Transverse colon (tissue), 3 donors: ENCODE measurements at regions not wholly inside any gene's neighbourhood (a gene's known extent, or its start where the extent isn't known, plus 50 kb on each side); places are given as distances from the start of the nearest gene placed in this dataset.

Experiments
- EP300 ChIP-seq: sonication (generic); formaldehyde crosslinking; IDR thresholded peaks from one replicate; pipeline ENCODE4 v1.6.1; 2017; ENCODE audit warnings: antibody characterized with exemption, low read depth
- POLR2A ChIP-seq: fragments of 450-650 bp; IDR thresholded peaks from one replicate; pipeline ENCODE4 v1.6.1; 2016; ENCODE audit warnings: antibody characterized with exemption, mild to moderate bottlenecking, moderate library complexity
- TF ChIP-seq, protein P1 (sequence below), 5 experiments: fragments of 200-600 bp in 3 of 5; fragments of 450-650 bp in 2 of 5; sonication (generic) in 3 of 5; IDR thresholded peaks; 1 replicate in 2 of 5; 2 replicates in 3 of 5; pipeline ENCODE4 v1.5.1; 2016 to 2017; ENCODE audit warnings: antibody characterized with exemption in 5 of 5, inconsistent platforms in 3 of 5, mild to moderate bottlenecking in 2 of 5, moderate library complexity in 1 of 5

DNA sequence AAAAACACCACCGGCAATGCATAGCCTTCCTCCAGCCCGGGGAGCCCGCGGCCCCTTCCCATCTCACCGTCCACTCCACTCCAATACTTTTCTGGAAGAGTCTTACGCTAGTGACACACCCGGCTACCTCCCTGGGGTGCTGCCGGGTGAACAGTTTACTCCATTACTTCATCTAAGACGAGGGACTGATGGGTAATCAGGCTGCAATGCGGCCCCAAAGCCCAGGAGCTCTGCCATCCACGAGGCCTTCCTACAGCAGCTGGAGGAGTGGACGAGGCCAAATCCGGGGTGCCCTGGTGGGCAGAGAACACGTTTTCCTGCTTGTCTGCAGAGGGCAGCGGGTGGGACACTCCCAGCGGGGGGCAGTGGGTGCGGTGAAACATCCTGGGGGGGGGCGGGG is 356.2 kb upstream of the SHH start:
- TF ChIP-seq, protein P1, sequence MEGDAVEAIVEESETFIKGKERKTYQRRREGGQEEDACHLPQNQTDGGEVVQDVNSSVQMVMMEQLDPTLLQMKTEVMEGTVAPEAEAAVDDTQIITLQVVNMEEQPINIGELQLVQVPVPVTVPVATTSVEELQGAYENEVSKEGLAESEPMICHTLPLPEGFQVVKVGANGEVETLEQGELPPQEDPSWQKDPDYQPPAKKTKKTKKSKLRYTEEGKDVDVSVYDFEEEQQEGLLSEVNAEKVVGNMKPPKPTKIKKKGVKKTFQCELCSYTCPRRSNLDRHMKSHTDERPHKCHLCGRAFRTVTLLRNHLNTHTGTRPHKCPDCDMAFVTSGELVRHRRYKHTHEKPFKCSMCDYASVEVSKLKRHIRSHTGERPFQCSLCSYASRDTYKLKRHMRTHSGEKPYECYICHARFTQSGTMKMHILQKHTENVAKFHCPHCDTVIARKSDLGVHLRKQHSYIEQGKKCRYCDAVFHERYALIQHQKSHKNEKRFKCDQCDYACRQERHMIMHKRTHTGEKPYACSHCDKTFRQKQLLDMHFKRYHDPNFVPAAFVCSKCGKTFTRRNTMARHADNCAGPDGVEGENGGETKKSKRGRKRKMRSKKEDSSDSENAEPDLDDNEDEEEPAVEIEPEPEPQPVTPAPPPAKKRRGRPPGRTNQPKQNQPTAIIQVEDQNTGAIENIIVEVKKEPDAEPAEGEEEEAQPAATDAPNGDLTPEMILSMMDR (IDR thresholded peaks at IDR 0.05) = no peak
- TF ChIP-seq POLR2A = no peak
- no peak for TF ChIP-seq EP300
